Lung microvascular endothelial cell (primary cell): ENCODE measurements at regions not wholly inside any gene's neighbourhood (a gene's known extent, or its start where the extent isn't known, plus 50 kb on each side); places are given as distances from the start of the nearest gene placed in this dataset.

Experiments used
- DNase-seq, 2 donors: peaks; one replicate each; pipeline versions ENCODE4 v3.0.0 to v3.0.0-alpha.2; 2010; ENCODE audit warnings: low read depth in 2 of 2

- peak; percentile 20 to 99 for DNase-seq
Observed at GRCh38 chr2:217277646-217278398, 418.0 kb upstream of the TNP1 start.

- DNase-seq, result no peak
Observed at GRCh38 chr2:217276433-217276832, 416.6 kb upstream of the TNP1 start.

- DNase-seq, result peak in 1 of 2 donors; percentile 74
Observed at GRCh38 chr2:217275091-217275490, 415.2 kb upstream of the TNP1 start.

- no peak for DNase-seq
Observed at GRCh38 chr2:217274578-217274977, 414.7 kb upstream of the TNP1 start.

GRCh38 chr2:217273851-217274250 is 414.0 kb upstream of the TNP1 start:
- no peak for DNase-seq

- DNase-seq, result no peak
Observed at GRCh38 chr2:217273162-217273561, 413.3 kb upstream of the TNP1 start.

- DNase-seq, result no peak
Observed at GRCh38 chr2:217271813-217272212, 411.9 kb upstream of the TNP1 start.

- no peak for DNase-seq
Observed at GRCh38 chr2:217270485-217271121, 410.7 kb upstream of the TNP1 start.

- DNase-seq, result no peak
Observed at GRCh38 chr2:217269701-217270484, 410.0 kb upstream of the TNP1 start.

- no peak for DNase-seq
Observed at GRCh38 chr2:217268978-217269377, 409.1 kb upstream of the TNP1 start.

GRCh38 chr2:217267758-217268157 is 407.9 kb upstream of the TNP1 start:
- no peak for DNase-seq

GRCh38 chr2:217263756-217264155 is 403.9 kb upstream of the TNP1 start:
- no peak for DNase-seq

- no peak for DNase-seq
Observed at GRCh38 chr2:217262911-217263310, 403.0 kb upstream of the TNP1 start.

- peak in 1 of 2 donors; percentile 91 for DNase-seq
Observed at GRCh38 chr2:217261452-217261851, 401.6 kb upstream of the TNP1 start.

- no peak for DNase-seq
Observed at GRCh38 chr2:217260441-217261115, 400.7 kb upstream of the TNP1 start.

GRCh38 chr2:217258170-217258569 is 398.3 kb upstream of the TNP1 start:
- no peak for DNase-seq

- DNase-seq, result no peak
Observed at GRCh38 chr2:217256251-217256650, 396.4 kb upstream of the TNP1 start.

GRCh38 chr2:217254111-217254510 is 394.2 kb upstream of the TNP1 start:
- DNase-seq, result no peak

- no peak for DNase-seq
Observed at GRCh38 chr2:217252181-217252580, 392.3 kb upstream of the TNP1 start.

GRCh38 chr2:217250013-217250524 is 390.2 kb upstream of the TNP1 start:
- DNase-seq, result no peak

GRCh38 chr2:217249121-217250012 is 389.5 kb upstream of the TNP1 start:
- no peak for DNase-seq
